ENCODE measurements at regions not wholly inside any gene's neighbourhood (a gene's known extent, or its start where the extent isn't known, plus 50 kb on each side); places are given as distances from the start of the nearest gene placed in this dataset.

DNA sequence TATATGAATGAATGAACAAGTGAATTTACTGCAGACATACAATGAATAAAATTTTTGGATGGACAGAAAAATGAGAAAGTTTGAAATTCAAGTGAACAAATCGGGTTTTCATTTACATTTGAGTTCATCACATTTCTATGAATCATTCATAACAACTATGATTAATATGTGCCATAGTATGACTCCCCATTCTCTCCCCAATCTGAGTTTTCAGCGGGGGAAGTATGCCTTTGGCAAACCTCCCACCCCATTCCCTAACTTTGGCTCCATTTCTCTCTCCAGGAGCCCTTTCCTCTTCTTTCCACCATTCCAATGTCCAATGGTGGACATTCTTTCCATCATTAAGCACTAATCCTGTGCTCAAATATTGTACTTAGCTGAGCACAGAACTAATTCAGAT lies 96.8 kb upstream of the LSM8 start:
- ATAC-seq (no peak), DNase-seq (ENCODE audit: low read depth, low spot score) (no peak), FAIRE-seq (no peak)
- no peaks in the 10 kb centered on the region for H3K79me2 ChIP-seq (ENCODE audit: control insufficient read depth, insufficient read depth, low read length)
- H3K4me1 ChIP-seq (ENCODE audit: control insufficient read depth, insufficient read depth, low read length), result no peaks in the 10 kb centered on the region
- ChIA-PET CTCF (interaction anchor here (1.2 kb wide), 1 partner anchor 60 kb away, joined by 3 read pairs; no protein-coding TSS in a partner anchor), RAD21 (ENCODE audit: unreplicated experiment) (no interaction called here), SMC1A (ENCODE audit: uncharacterized antibody, unreplicated experiment) (no interaction called here), POLR2A (no interaction called here)
- TF ChIP-seq NFXL1 (IDR thresholded peaks at IDR 0.05; ENCODE audit: borderline replicate concordance) (no peak), NR2C1 (IDR thresholded peaks at IDR 0.05) (no peak), KDM1A (IDR thresholded peaks at IDR 0.05; ENCODE audit: borderline replicate concordance) (no peak), NBN (IDR thresholded peaks at IDR 0.05) (no peak), CREM (IDR thresholded peaks at IDR 0.05; ENCODE audit: low read depth) (no peak), CEBPB (IDR thresholded peaks at IDR 0.05; ENCODE audit: borderline replicate concordance in 1 of 2, low read depth in 2 of 2, low read length in 2 of 2) (no peak), NFYA (IDR thresholded peaks at IDR 0.05; ENCODE audit: borderline replicate concordance, low read depth, low read length) (no peak), MEF2A (IDR thresholded peaks at IDR 0.05; ENCODE audit: insufficient read depth, low read depth, low read length) (no peak)
- TF ChIP-seq, protein P1, sequence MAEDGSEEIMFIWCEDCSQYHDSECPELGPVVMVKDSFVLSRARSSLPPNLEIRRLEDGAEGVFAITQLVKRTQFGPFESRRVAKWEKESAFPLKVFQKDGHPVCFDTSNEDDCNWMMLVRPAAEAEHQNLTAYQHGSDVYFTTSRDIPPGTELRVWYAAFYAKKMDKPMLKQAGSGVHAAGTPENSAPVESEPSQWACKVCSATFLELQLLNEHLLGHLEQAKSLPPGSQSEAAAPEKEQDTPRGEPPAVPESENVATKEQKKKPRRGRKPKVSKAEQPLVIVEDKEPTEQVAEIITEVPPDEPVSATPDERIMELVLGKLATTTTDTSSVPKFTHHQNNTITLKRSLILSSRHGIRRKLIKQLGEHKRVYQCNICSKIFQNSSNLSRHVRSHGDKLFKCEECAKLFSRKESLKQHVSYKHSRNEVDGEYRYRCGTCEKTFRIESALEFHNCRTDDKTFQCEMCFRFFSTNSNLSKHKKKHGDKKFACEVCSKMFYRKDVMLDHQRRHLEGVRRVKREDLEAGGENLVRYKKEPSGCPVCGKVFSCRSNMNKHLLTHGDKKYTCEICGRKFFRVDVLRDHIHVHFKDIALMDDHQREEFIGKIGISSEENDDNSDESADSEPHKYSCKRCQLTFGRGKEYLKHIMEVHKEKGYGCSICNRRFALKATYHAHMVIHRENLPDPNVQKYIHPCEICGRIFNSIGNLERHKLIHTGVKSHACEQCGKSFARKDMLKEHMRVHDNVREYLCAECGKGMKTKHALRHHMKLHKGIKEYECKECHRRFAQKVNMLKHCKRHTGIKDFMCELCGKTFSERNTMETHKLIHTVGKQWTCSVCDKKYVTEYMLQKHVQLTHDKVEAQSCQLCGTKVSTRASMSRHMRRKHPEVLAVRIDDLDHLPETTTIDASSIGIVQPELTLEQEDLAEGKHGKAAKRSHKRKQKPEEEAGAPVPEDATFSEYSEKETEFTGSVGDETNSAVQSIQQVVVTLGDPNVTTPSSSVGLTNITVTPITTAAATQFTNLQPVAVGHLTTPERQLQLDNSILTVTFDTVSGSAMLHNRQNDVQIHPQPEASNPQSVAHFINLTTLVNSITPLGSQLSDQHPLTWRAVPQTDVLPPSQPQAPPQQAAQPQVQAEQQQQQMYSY (CRISPR knock-in tag; IDR thresholded peaks at IDR 0.05), result no peak
- no peak overlapping the region for H3K4me3 ChIP-seq
- in situ Hi-C loops (cut with MboI) (no loop called here), intact Hi-C loops (cut with micrococcal nuclease; ENCODE audit: unreplicated experiment) (no loop called here)
- no peaks in the 10 kb centered on the region for H4K20me1 ChIP-seq (ENCODE audit: control insufficient read depth, insufficient read depth)
- no peaks in the 10 kb centered on the region for H3K9me3 ChIP-seq (replicated peaks; ENCODE audit: control insufficient read depth, insufficient read depth, low read length)
- BruUV-seq (replicated peaks), result no TSS peak
- no peak overlapping the region for H3K27ac ChIP-seq (ENCODE audit: control insufficient read depth, insufficient read depth)
- H3K9ac ChIP-seq (ENCODE audit: control insufficient read depth, insufficient read depth, low read length), result no peak overlapping the region
- H3K4me2 ChIP-seq (ENCODE audit: control insufficient read depth, insufficient read depth), result no peak overlapping the region
- 0% methylated on average over 2 of the region's 2 CpGs for WGBS (ENCODE audit: insufficient coverage, insufficient replicate concordance, low lambda C conversion rate, missing lambda C conversion rate)
- no peaks in the 10 kb centered on the region for H3K36me3 ChIP-seq (ENCODE audit: control insufficient read depth in 2 of 2, insufficient read depth in 2 of 2, low read length in 1 of 2)
- no peak overlapping the region for H2AFZ ChIP-seq (ENCODE audit: control insufficient read depth, low read depth, low read length)
- no peaks in the 10 kb centered on the region for H3K27me3 ChIP-seq (replicated peaks in 1 of 2; ENCODE audit: control insufficient read depth in 2 of 2, insufficient read depth in 2 of 2, low read length in 1 of 2)
